ENCODE measurements at regions not wholly inside any gene's neighbourhood (a gene's known extent, or its start where the extent isn't known, plus 50 kb on each side); places are given as distances from the start of the nearest gene placed in this dataset.

DNA sequence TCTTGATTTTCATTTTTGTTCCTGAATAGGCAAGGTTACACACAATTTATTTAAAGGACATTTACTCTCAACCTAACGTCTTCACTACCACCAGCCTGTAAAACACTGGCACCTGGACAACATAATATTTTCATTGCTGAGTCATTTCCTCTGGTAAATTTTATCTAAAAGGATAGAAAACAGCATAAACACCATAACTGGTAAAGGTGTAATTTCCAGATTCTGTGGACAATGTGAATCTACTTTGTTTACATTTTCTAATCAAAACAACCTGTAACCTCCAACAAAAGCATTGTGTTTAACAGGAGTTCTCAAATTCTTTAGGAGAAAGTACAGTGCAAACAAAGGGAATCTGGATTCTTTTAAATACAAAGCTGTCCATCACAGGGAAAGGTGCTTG is 472.0 kb upstream of the AKR1E2 start:
- H3K4me3 ChIP-seq = no peak overlapping the region
- no peak for DNase-seq (ENCODE audit: low spot score in 2 of 2)
- H3K27me3 ChIP-seq = no peaks in the 10 kb centered on the region
- no peaks in the 10 kb centered on the region for H3K36me3 ChIP-seq
- TF ChIP-seq POLR2AphosphoS5 (IDR thresholded peaks at IDR 0.05) (no peak), EP300 (IDR thresholded peaks at IDR 0.05) (no peak), POLR2A (IDR thresholded peaks at IDR 0.05) (no peak)
- TF ChIP-seq, protein P1, sequence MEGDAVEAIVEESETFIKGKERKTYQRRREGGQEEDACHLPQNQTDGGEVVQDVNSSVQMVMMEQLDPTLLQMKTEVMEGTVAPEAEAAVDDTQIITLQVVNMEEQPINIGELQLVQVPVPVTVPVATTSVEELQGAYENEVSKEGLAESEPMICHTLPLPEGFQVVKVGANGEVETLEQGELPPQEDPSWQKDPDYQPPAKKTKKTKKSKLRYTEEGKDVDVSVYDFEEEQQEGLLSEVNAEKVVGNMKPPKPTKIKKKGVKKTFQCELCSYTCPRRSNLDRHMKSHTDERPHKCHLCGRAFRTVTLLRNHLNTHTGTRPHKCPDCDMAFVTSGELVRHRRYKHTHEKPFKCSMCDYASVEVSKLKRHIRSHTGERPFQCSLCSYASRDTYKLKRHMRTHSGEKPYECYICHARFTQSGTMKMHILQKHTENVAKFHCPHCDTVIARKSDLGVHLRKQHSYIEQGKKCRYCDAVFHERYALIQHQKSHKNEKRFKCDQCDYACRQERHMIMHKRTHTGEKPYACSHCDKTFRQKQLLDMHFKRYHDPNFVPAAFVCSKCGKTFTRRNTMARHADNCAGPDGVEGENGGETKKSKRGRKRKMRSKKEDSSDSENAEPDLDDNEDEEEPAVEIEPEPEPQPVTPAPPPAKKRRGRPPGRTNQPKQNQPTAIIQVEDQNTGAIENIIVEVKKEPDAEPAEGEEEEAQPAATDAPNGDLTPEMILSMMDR (IDR thresholded peaks at IDR 0.05) = no peak
- 3% methylated on average over 1 of the region's 1 CpG for WGBS
- H3K4me1 ChIP-seq = peaks cover 5% of the 10 kb centered on the region
- no peaks in the 10 kb centered on the region for H3K9me3 ChIP-seq
- no peak overlapping the region for H3K27ac ChIP-seq

DNA sequence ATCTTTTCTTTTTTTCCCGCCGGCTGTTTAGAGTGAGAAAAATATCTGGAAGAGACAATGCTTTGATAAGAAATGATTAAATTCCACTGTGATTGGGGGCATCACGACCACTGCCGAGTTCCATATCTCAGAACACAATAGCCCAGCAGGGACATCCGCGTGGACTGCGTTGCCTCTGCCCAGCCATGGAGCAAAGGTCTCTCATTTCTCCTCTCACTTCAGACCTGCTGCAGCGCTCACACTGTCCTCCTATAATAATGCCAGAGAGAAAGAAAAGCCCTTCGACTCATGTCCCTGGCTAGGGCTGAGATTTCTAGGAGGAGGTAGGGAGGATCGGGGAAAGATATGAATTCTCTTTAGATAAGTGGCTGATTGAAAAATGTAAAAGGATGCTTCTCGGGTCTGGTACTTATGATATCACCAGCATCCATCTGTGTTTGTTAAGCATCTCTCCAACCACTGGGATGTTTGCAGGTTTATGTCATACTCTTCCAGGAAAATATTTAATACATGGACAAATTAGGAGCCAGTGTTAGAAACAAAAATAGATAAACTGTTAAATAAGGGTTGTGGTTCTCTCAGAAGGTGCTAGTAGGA is 472.9 kb upstream of the AKR1E2 start:
- Histone ChIP-seq H3K4me1 (peaks cover 5% of the 10 kb centered on the region), H3K36me3 (no peaks in the 10 kb centered on the region), H3K27me3 (no peaks in the 10 kb centered on the region), H3K9me3 (no peaks in the 10 kb centered on the region), H3K4me3 (no peak overlapping the region), H3K27ac (no peak overlapping the region)
- WGBS = 93% methylated on average over 11 of the region's 11 CpGs
- TF ChIP-seq POLR2AphosphoS5 (IDR thresholded peaks at IDR 0.05) = no peak
- TF ChIP-seq EP300 (IDR thresholded peaks at IDR 0.05) = no peak
- no peak for TF ChIP-seq POLR2A (IDR thresholded peaks at IDR 0.05)
- TF ChIP-seq, protein P1 (IDR thresholded peaks at IDR 0.05) = no peak
- no peak for DNase-seq (ENCODE audit: low spot score in 2 of 2)

DNA sequence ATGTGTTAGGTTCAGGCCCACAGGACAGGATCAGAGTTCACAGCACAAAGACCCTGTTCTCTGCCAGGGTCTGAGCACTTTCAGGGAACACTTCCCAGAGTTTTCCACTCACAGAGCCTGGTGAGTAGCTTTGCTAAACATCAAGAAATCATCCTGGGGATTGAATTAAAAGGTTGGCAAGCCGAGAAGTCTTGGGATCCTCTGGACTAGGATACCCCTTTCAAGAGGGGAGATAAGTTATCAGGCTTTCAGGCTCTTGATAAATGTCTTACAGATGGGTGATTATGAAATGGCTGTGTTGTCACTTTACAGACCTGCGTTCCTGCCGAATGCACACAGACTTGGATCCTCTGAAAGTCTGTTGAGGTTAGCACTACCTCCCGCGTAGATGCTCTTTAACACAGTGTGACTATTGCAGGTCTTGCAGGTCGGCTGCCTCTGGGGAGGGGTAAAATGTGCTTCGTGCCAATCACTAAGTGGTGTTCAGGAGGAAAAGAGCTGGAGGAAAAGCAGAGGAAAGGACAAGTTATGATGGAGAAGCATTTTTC is 473.5 kb upstream of the AKR1E2 start:
- TF ChIP-seq, protein P1 (IDR thresholded peaks at IDR 0.05) = no peak
- no peak for TF ChIP-seq POLR2A (IDR thresholded peaks at IDR 0.05)
- no peak for TF ChIP-seq POLR2AphosphoS5 (IDR thresholded peaks at IDR 0.05)
- no peak for TF ChIP-seq EP300 (IDR thresholded peaks at IDR 0.05)
- DNase-seq (ENCODE audit: low spot score in 2 of 2) = no peak
- WGBS = 64% methylated on average over 7 of the region's 7 CpGs
- Histone ChIP-seq H3K27me3 (no peaks in the 10 kb centered on the region), H3K27ac (no peak overlapping the region), H3K4me1 (peaks cover 5% of the 10 kb centered on the region), H3K9me3 (no peaks in the 10 kb centered on the region), H3K4me3 (no peak overlapping the region), H3K36me3 (no peaks in the 10 kb centered on the region)

DNA sequence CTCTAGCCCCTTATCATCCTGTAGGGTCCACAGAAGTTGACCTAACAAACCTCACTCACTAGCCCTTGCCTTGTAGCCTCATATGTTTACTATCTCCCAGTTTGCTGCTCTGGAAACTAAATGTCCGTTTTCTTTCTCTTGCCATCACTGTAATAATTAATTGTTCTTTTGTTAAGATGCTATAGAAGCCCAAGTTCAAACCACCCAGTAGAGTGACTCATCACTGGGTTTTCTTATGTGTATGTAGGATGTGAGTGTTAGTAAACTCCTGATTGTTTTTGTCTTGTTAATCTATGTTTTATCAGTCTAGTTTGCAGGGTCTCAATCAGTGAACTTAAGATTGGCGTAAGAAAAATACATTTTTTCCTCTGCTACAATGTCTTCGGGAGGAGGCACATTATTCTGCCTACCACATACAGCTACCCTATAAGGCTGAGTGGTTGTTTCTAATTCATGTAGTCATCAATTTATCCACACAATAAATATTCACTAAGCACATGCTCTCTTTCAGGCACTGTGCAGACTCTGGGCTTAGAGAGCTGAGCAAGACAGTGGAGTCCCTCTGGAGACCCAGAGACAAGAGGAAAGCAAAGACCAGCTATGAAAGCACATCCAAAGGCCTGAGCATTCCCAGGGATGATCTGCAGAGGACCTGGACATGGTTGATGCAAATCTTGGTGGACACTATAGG is 474.1 kb upstream of the AKR1E2 start:
- Histone ChIP-seq H3K4me1 (peaks cover 5% of the 10 kb centered on the region), H3K4me3 (no peak overlapping the region), H3K36me3 (no peaks in the 10 kb centered on the region), H3K9me3 (no peaks in the 10 kb centered on the region), H3K27ac (no peak overlapping the region), H3K27me3 (no peaks in the 10 kb centered on the region)
- 79% methylated on average over 3 of the region's 3 CpGs for WGBS
- DNase-seq (ENCODE audit: low spot score in 2 of 2) = no peak
- TF ChIP-seq, protein P1 (IDR thresholded peaks at IDR 0.05) = no peak
- TF ChIP-seq POLR2A (IDR thresholded peaks at IDR 0.05) (no peak), EP300 (IDR thresholded peaks at IDR 0.05) (no peak), POLR2AphosphoS5 (IDR thresholded peaks at IDR 0.05) (no peak)

DNA sequence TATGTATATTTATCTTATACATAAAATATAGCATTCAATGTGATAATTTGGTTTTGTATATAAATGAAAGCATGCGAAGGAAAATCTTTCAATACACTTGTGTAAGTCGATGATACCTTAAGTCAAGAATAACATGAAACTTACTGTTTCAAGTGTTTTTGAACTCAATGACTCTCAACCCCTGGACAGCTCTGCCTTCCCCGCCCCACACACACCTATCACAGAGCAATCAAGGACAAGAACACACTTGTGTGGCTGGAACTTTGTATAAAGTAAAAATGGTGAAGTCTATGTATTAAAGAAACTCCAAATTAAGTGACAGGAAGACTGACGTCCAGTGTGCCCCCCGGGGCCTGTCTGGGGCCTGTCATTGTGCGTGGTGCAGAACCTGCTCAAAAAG is 478.6 kb upstream of the AKR1E2 start:
- no peak for DNase-seq (ENCODE audit: low spot score in 2 of 2)
- 76% methylated on average over 6 of the region's 6 CpGs for WGBS

More for the DNA sequence above, 478.6 kb upstream of the AKR1E2 start:
- TF ChIP-seq POLR2A (IDR thresholded peaks at IDR 0.05) (no peak), EP300 (IDR thresholded peaks at IDR 0.05) (no peak), POLR2AphosphoS5 (IDR thresholded peaks at IDR 0.05) (no peak)
- TF ChIP-seq, protein P1 (IDR thresholded peaks at IDR 0.05) = no peak
- peaks cover 21% of the 10 kb centered on the region for H3K4me1 ChIP-seq
- no peak overlapping the region for H3K27ac ChIP-seq
- H3K9me3 ChIP-seq = no peaks in the 10 kb centered on the region
- no peaks in the 10 kb centered on the region for H3K36me3 ChIP-seq
- H3K4me3 ChIP-seq = no peak overlapping the region
- H3K27me3 ChIP-seq = no peaks in the 10 kb centered on the region
